Erythroblast (primary cell): ENCODE measurements at regions not wholly inside any gene's neighbourhood (a gene's known extent, or its start where the extent isn't known, plus 50 kb on each side); places are given as distances from the start of the nearest gene placed in this dataset.

Experiments
- GATA1 ChIP-seq: IDR thresholded peaks from 2 replicates; pipeline ENCODE4 v1.6.1; 2011; ENCODE audit warnings: low read depth, mild to moderate bottlenecking, control low read depth, low read length, moderate library complexity
- POLR2A ChIP-seq: IDR thresholded peaks from 2 replicates; pipeline ENCODE4 v1.6.1; 2011; ENCODE audit warnings: mild to moderate bottlenecking, low read length

DNA sequence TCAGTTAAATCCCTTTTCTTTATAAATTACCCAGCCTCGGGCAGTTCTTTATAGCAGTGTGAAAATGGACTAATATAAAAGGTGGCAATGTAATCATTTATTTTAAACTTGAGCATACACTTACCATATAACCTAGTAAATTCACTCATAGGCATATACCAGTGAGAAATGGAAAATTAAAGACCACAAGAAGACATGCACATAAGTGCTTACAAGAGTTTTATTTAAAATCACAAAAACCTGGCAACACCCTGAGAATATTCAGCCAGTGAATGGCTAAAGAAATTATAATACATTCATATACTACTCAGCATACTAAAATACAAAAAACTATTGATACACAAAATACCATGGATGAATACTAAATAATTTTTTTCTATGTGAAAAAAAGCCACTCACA, 1017.5 kb upstream of the TMEM132C start:
- no peak for TF ChIP-seq POLR2A
- no peak for TF ChIP-seq GATA1
